Right forelimb (tissue), 1 donor: ENCODE measurements at regions not wholly inside any gene's neighbourhood (a gene's known extent, or its start where the extent isn't known, plus 50 kb on each side); places are given as distances from the start of the nearest gene placed in this dataset.
A peak's percentile ranks its signal among the peaks of the same experiment; 100 is the strongest.

ENCODE experiments used
- DNase-seq: peaks from one replicate; pipeline ENCODE4 v3.0.0-alpha.2; 2018

DNA sequence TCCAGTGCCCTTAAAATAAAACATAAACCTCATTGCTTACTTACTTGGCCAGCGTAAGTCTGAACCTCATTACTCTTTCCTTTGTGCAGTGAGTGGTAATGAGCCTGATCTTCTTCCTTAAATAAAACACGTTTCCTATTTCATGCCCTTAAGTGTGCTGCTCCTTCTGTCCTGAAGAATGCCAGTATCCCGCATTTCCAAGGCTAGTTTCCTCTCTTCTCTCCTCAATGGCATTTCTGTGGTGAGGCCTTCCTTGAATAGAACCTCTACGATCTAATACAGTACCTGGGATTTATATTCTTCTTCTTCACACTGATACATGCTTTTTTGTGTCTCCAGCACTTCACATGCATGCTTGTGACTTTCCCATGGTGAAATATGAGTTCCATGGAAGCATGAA lies 523.4 kb upstream of the CDH4 start:
- no peak for DNase-seq

DNA sequence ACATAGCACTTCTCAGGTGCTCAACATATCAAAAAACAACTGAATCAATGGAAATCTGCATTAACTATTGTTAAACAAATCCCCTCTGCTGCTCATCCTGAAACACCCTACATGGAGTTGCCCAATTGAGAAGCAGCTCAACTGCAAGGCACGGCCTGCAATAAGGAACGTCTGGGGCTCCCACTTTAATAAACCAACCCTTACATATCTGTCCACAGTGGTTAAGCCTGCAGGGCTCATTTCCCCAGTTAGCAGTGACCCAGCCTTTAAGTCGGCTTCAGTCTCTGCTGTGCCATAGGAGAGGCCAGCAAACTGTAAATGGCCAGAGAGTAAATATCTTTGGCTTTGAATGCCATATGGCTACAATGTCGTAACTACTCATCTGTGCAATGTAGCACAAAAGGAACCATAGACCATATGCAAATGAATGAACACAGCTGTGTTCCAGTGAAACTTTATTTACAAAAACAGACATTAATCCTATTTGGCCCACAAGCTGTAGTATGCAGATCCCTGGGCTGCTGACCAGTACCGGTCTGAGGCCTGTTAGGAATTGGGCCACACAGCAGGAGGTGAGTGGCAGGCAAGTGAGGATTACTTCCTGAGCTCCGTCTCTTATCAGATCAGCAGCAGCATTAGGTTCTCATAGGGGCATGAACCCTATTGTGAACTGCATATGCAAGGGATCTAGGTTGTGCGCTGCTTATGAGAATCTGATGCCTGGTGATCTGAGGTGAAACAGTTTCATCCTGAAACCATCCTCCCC lies 522.7 kb upstream of the CDH4 start:
- no peak for DNase-seq

DNA sequence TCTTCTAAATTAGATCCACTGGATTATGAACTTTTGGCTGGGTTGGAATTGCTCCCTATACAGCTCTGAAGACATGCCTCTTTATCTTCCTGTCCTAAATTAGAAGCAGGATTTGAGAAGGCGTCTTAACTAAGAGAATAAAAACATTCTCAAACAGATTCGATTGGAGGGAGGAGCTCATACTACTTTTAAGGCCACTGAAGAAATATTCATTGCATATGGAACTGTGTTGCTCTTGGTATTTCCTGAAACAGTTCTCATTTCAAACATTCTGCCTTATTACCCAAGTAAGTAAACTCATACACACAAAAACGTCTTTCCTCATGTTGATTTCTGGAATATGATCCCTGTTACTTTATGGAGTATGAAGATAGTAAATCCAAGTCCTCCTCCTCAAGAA lies 519.7 kb upstream of the CDH4 start:
- DNase-seq, result no peak

DNA sequence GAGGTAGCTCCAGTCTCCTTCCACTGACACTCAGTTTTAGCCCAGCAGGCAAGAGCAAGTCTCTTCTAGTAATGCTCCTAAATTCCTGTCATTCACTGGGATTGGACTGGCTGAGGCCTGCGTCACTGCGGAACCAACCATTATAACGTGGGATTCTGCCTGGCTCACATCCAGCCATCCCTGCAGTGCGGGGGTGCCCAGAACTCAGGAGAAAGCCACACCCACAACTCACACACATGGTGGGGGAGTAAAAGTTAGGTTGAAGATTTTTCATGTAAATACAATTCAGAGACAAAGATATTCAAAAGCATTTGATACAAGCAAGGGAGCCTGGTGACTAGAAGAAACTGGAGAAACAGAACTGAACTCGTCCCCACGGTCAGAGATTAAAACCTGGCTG lies 504.0 kb upstream of the CDH4 start:
- DNase-seq, result no peak

DNA sequence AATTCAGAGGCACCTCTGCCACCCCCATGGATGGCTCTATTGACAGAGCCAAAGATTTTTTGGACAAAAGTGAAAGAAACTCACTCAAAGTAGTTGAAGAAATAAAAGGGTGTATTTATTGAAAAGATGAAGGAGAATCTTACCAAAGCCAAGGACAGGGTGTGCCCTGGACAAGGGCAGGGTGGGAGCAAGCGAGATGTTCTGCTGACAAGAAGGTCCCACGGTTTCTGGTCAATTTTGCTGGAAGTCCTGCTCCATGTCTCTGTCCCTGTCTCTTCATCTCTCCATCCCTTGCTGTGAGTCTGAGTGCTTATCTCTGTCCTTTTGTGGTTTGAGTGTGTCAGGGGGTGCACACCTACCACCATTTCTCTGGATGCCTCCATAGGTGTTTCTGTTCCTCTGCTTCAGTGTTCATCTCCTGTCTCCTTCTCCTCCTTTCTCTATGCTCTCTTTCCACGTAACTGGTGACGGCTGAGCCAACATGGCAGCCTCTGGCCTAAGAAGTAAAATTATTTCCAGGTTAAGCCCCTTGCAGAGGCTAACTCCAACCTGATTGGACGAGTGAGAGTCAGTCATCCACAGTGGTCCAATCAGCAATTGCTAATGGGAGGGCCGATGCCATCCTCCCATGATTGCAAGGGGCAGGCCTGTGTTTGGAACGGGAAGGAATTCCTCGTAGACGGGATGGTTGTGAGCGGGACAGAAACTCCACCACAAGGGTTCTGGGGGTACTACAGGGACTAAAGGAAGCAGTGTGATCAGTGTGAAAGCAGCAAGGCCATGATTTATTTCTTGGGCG lies 502.1 kb upstream of the CDH4 start:
- DNase-seq, result no peak

DNA sequence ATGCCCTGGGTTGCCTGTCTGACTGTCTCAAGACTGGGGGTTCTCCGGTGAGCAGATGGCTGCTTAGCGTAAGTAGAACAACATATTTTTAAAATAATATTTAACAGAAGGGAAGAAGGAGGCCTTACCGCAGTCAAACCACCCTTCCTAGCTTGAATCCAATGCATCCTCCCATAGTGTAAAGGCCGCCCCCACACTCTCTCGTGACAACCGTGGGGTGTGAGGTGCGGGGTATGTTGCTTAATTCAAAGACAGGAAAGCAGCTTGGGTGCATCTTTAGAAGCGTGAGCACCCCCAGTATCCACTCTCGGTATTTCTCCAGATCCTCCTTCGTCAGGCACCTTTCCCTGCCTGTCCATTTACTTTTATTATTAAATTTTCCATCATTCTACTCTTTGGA lies 501.2 kb upstream of the CDH4 start:
- DNase-seq, result no peak

DNA sequence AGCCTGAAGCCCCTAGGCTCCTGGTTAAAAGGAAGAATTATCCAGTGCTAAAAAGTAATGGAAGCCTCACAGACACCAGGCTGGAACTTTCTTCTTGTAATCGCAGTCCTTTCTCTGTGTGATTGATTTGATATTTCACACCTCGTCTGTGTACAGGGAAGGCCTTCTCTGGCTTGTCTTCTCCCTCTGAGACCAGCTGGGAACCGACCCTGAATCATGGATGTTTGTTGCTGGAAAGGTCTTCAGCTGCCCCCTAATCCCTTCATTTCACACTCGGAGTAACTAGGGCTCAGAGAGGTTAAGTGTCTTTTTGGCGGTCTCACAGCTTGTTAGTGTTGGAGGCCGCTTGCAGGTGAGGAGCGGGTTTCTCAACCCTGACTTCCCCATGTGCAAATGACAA lies 500.2 kb upstream of the CDH4 start:
- DNase-seq, result no peak

DNA sequence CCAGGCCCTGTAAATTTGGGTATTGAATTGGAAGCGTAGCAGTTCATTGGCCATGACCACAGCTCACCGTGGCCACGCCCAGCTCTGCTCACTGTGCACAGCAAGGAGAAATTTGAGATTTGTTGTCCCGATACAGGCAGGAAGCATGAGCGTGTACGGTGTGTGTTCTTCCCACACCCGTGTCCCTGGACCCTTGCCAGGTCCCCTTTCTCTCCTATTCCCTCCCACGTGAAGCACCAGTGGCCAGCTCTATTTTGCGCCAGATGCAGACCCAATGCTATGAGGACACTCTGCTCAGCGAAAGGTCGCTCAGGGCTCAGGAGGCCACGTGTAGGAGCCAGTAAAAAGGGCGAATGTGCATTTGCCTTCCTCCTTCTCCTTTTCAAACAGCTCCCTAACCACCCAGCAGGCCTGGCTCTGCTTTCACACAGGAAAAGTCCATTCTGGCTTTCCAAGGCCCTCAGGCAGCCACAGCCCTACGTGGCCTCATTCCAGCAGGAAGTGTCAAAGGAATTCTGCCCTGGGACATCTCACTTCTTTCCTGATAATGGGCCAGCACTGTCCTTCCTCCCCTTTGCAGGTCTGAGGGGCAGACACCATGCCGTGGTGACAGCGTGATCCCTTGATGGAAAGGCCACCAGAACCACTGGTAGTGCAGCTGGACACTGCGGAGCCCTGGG lies 499.2 kb upstream of the CDH4 start:
- DNase-seq, result peak; percentile 69

DNA sequence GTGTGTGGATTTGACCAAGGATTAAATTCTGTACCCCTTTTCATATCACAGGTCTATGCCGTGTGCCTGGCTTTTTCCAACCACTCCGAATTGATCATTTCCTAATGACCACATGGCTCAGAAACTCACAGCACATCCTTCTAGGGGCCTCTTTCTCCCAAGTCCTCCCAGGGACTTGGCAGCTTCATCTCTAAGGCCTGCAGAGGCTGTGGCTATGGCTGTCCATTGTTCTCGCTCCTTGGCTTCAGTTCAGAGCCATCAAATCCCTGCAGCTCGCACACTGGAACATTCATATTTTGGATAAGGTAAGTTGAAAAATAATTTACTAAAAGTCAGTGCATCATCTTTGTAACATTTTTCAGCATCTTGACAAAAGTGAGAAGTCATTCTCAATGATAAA lies 497.2 kb upstream of the CDH4 start:
- DNase-seq, result no peak

DNA sequence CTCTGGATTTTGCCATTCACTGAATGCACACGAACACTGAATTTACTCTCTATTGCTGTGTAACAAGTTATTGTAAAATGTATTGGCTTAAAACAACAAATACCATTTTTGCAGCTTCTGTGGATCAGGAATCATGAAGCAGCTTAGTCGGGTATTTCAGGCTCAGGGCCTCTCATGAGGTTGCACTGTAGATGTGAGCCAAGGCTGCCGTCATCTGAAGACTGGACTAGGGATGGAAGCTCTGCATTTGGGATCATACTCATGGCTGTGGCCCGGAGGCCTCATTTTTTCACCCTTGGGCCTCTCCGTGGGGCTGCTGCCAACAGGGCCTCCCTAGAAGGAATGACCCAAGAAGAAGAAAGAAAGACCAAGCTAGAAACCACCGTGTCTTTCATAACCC lies 492.4 kb upstream of the CDH4 start:
- no peak for DNase-seq

DNA sequence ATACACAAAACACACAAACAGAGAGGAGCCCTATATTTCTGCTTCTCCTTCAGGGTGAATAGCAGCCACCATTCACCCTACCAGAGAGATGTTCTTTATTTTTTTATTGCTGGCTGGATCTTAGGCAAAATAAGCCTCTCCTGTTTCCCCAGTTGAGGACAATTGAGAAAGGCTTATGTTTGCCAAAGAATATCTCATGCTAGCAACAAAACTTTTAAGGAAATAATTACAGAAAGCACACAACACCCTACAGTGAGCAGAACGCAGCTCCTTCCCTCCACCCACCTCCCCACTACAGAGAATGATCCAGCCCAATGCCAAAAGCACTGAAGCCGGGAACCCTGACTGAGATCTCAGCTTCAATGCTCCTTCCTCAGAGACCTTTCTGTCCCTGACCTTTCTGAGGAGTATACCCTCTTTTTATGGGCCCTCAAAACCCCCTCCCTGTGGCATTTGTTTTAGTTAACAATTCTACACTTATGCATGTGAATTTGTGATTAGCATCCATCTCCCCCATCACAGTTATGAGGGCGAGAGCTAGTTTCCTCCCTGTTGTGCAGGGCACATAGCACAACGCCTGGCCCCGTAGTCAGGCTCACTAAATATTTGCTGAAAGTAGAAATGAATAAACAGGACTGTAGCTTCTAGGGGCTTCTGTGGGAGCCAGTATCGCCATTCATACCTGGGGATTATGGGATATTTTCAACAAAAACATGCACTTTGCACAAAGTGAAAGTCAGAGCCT lies 491.6 kb upstream of the CDH4 start:
- no peak for DNase-seq

DNA sequence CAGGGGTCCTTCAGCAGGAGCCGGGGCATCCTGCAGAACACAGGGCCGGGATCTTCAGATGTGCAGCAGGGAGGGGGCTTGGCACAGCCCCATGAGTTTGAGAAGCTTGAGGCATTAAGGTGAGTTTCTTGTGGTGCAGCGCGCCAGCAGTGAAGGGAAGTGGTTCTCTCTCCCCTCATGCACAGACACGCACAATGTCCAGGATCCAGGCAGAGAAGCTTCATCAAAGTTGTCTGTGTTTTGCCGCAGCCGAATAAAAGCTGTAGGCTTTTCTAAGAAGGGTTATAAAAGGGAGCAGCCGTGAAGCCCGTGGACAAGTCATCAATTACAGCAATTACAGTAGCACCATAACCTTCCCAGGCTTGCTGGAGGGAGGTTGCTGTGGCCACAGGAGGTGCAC lies 491.0 kb upstream of the CDH4 start:
- no peak for DNase-seq

DNA sequence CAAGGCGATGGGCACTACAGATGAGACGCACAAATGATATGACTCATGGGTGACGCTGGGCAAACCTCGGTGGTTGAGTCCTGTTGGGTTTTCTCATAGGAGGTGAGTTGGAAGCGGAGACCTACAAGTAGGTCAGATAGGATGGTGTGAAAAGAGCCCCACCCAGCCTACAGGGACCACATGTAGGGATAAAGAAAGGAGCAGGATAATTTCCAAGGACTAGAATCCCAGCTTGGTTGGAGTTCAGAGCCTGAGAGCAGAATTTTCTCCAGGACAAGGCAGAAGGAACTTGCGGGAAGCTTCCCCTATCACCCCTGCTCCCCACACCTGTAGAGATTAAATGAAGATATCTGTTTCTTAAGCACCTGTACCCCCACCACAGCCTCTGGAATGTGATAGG lies 489.7 kb upstream of the CDH4 start:
- no peak for DNase-seq

DNA sequence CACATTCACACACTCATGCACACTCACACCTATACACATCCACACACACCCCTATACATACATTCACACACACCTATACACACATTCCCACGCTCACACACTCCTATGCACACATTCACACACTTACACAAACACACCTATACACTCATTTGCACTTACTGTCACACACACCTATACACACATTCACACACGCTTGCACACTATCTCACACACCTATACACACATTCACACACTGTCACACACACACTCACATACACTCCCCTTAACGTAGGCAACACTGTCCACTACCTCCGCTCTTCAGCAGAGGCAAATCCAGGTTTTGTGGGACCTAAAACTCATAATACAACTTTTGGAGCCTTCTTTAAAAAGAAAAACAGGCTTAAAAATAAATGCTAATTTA lies 487.7 kb upstream of the CDH4 start:
- DNase-seq, result no peak

DNA sequence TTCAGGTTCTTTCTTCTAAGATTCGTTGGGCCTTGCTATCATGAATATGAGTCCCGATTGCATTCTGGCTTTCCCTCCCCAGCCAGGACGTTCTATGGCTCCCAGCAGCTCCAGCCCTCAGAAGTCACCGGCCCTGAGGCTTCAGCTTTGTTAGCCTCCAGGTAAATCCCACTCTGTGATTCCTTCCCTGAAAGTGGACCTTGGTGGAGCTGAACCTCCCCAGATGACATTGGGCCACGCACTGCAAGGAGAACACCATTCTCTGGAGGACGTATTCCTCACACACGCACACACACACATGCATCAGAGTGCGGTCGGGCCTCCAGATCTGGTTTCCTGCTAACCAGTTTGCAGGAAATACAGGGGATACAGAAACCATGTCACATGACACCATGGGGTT lies 487.3 kb upstream of the CDH4 start:
- no peak for DNase-seq

DNA sequence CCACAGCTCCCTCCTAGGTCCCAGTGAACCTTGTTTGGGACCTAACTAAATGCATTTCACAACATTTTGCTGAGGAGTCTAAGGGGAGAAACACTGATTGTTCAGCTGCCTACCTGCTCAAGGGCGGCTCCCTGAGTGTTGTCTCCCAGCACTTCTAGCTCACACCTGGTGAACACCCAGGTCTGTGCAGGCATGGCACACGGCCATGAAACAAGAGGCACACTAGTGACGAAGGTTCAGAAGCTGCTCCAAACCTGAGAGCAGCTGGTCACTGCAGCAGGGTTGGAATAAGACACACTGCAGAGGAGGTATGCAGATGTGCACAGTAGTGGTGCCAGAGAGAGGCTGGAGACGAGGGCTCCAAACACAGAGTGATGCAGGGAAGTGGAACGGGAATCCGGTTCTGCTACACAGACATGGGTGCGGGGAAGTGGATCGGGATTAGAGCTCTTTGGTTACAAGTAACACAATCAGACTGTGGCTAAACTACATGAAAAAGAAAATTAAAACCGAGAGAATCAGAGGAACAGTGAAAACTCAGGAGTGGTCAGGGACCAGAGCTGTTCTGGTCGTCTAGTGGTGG lies 486.1 kb upstream of the CDH4 start:
- no peak for DNase-seq

DNA sequence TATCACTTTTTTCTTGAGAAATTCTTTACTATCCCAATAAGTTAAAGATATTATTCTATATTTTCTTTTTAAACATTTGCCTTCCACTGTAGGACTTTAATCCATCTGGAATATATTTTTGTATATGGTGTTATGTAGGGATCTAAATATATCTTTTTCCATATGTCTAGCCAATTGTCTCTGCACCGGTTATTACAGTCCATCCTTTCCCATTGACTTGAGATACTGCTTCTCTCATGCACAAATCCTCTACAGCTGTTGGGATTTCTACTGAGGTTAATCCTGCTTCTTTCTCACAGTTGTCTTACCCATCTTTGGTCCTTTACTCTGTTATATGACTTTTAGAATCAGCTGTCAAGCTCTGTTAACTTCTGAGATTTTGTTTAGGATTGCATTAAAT lies 483.8 kb upstream of the CDH4 start:
- no peak for DNase-seq

DNA sequence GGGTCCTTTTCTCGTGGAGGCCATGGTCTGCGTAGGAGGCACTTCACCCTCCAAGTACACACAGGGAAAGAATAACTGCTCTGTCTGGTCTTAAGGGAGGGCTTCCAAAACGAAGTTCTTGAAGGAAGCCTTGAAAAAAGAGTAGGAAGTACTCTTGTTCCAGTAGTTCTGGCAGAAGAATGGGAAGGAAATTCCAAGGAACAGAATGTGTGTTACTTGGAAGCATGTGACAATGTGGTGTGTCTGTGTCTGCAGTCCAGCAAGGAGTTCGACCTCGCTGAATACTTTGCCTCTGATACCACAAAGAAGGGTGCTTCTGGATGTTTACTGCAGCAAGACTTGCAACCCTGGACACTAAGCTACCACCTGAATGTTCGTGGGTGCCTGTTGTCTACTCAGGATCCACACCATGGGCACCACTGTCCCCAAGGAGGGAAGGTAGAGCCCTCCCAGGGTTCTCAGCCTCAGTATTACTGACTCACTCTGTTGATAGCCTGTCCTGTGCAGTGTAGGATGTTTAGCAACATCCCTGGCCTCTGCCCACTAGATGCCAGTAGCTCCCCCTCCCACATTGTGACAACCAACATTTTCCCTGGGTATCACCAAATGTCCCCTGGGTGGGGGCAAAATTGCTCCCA lies 471.6 kb upstream of the CDH4 start:
- DNase-seq, result no peak

DNA sequence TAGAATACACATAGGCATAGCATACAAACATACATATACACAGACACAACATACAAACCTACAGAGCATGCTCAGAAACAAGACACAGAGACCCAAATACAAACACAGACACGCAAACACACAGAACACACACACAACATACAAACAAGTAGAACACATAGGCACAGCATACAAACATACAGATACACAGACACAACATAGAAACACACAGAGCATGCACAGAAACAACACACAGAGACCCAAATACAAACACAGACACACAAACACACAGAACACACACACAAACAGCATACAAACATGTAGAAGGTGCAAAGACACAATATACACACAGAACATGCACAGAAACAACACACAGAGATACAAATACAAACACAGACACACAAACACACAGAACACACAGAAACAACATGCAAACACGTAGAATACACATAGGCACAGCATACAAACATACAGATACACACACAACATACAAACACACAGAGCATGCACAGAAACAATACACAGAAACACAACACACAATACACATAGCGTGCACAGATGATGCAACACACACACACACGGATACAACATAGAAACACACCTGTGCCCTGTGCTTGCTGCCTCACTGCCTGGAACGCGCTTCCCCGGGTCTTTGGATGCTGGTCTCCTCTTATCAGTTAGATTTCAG lies 469.0 kb upstream of the CDH4 start:
- no peak for DNase-seq

DNA sequence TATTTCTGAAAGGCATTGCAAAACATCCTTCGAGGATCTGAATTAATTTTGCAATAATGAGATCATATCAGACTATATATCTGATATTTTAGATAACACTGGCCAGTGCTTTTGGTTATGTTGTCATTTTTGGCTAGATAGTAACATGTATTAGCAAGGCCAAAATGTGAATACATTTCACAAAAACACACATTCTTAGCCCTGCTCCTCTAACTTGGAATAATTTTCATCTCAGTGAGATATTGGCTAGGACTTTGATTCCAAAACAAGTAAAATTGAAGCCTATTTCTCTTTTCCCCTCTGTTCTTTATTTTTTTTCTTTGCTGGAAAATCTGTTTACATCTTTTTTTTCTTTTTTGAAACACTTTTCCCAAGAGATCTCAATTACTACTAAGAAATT lies 466.8 kb upstream of the CDH4 start:
- DNase-seq, result no peak

DNA sequence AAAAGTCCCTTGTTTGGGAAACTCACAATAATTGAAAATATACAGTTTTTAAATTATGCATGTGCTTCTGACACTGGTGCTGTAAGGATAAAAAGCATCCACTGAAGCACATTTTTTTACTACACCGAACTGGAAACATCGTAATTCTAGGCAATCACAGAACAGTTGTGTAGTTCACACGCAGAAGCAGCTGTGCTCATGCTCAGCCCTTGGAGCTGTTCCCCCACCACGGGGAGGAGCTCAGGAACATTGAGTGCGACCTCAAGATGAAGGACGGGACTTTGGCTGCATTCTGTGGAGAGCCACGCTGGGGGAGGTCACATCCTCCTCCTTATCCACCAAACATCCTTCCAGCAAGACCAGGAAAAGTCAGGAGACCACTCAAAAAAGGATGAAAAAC lies 466.3 kb upstream of the CDH4 start:
- DNase-seq, result no peak

DNA sequence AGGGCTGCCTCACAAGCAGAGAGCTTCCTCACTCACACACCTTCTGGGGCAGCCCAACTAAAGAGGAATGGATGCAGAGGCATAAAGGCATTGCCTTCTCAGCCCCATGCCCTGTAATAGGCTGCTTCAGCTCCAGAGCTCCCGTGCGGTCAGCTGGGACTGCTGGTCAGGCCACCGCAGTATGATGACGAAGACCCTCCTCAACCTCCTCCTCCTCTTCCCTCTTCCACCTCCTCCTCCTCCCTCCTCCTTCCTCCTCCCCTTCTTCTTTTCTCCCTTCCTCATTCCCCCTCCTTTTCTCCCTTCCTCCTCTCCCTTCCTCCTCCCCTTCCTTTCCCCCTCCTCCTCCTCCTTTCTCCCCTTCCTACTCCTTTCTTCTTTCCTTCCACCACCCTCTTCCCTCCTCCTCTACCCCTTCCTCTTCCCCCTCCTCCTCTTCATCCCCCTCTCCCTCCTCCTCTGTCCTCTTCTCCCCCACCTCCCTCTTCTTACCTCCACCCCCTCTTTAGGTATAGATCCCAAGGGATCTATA lies 465.3 kb upstream of the CDH4 start:
- no peak for DNase-seq
